PC-9 (cell line): ENCODE measurements at regions not wholly inside any gene's neighbourhood (a gene's known extent, or its start where the extent isn't known, plus 50 kb on each side); places are given as distances from the start of the nearest gene placed in this dataset.

ENCODE experiments used
- EZH2 ChIP-seq: fragments of 200-600 bp; sonication (generic); IDR thresholded peaks from 2 replicates; pipeline ENCODE4 v1.8.0; 2017; ENCODE audit warnings: antibody characterized with exemption, low read depth
- TF ChIP-seq, protein P1 (sequence below): fragments of 200-600 bp; sonication (generic); conservative IDR thresholded peaks from 2 replicates; pipeline ENCODE4 v1.6.1; 2017; ENCODE audit warnings: mixed run types, antibody characterized with exemption, mild to moderate bottlenecking, moderate library complexity

DNA sequence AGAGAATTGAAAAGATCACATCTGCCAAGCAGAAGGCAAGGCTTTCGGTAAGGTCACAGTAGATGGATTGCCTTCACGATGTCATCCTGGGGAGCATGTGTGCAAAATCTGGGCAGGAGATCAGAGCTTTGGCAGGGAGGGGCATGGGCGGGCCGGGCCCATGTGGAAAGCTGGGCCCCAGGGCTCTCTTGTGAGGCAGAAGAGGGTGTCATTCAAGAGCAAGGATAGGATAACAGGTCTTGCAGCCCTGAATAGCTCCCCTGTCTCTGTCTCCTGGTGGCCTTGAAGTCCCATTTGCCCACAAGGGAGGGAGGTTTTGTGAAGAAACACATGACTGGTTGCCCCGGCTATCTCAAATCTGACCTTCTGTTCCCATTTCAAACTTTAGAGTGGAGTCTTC lies 172.0 kb downstream of the OPA1 start:
- TF ChIP-seq EZH2, result no peak
- TF ChIP-seq, protein P1, sequence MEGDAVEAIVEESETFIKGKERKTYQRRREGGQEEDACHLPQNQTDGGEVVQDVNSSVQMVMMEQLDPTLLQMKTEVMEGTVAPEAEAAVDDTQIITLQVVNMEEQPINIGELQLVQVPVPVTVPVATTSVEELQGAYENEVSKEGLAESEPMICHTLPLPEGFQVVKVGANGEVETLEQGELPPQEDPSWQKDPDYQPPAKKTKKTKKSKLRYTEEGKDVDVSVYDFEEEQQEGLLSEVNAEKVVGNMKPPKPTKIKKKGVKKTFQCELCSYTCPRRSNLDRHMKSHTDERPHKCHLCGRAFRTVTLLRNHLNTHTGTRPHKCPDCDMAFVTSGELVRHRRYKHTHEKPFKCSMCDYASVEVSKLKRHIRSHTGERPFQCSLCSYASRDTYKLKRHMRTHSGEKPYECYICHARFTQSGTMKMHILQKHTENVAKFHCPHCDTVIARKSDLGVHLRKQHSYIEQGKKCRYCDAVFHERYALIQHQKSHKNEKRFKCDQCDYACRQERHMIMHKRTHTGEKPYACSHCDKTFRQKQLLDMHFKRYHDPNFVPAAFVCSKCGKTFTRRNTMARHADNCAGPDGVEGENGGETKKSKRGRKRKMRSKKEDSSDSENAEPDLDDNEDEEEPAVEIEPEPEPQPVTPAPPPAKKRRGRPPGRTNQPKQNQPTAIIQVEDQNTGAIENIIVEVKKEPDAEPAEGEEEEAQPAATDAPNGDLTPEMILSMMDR, result no peak
